ENCODE measurements at regions not wholly inside any gene's neighbourhood (a gene's known extent, or its start where the extent isn't known, plus 50 kb on each side); places are given as distances from the start of the nearest gene placed in this dataset.

GRCh38 chr1:65595724-65596123 lies 175.3 kb downstream of the LEPR start:
- WGBS, 2 experiments (ENCODE audit: extremely low coverage in 2 of 2, insufficient read length in 1 of 2) = no CpG with 5 or more reads among the region's 2 CpGs
- no peaks in the 10 kb centered on the region for H3K4me1 ChIP-seq (ENCODE audit: control insufficient read depth, insufficient read depth, low read length)
- H3K56ac ChIP-seq (ENCODE audit: extremely low read depth, insufficient read depth, low read length) = no peak overlapping the region
- intact Hi-C loops (cut with micrococcal nuclease) = no loop called here
- H3K9me1 ChIP-seq (ENCODE audit: insufficient read depth, low read length) = no peaks in the 10 kb centered on the region
- DNase-seq = no peak
- H3K4me3 ChIP-seq (ENCODE audit: insufficient read depth, low read depth, low read length) = no peak overlapping the region
- no peak overlapping the region for H3K4ac ChIP-seq (ENCODE audit: low read depth, low read length)
- no peak overlapping the region for H2BK15ac ChIP-seq (ENCODE audit: low read depth, low read length)
- no peak overlapping the region for H3K4me2 ChIP-seq (ENCODE audit: low read depth, low read length)
- H4K91ac ChIP-seq (ENCODE audit: insufficient read depth, low read depth, low read length) = no peak overlapping the region
- no peak overlapping the region for H2AK5ac ChIP-seq (ENCODE audit: low read depth, low read length)
- H4K20me1 ChIP-seq (ENCODE audit: insufficient read depth, low read length) = no peaks in the 10 kb centered on the region
- H2BK120ac ChIP-seq (ENCODE audit: low read depth, low read length) = no peak overlapping the region
- no peak overlapping the region for H2AK9ac ChIP-seq (replicated peaks; ENCODE audit: low read depth, low read length, poor library complexity)
- BruUV-seq (replicated peaks) = no TSS peak
- no peak for ATAC-seq (ENCODE audit: low read depth)
- no peak overlapping the region for H4K5ac ChIP-seq (ENCODE audit: low read depth, low read length)
- no peaks in the 10 kb centered on the region for H3K9me3 ChIP-seq (ENCODE audit: control insufficient read depth, insufficient read depth, low read length)
- H2BK5ac ChIP-seq (ENCODE audit: low read depth, low read length, poor library complexity, severe bottlenecking) = no peak overlapping the region
- H3K27ac ChIP-seq (ENCODE audit: insufficient read depth, low read length) = no peak overlapping the region
- no peak overlapping the region for H3K14ac ChIP-seq (replicated peaks; ENCODE audit: low read depth, low read length)
- CTCF ChIA-PET = no interaction called here
- H3K9ac ChIP-seq (ENCODE audit: low read depth, low read length) = no peak overlapping the region
- in situ Hi-C loops (cut with MboI; ENCODE audit: low sequenced_read_pairs) = no loop called here
- no peaks in the 10 kb centered on the region for H3K79me1 ChIP-seq (ENCODE audit: low read depth in 1 of 2, low read length in 2 of 2)
- no peak overlapping the region for H4K8ac ChIP-seq (ENCODE audit: low read depth in 2 of 2, low read length in 2 of 2)
- dilution Hi-C loops (cut with HindIII; ENCODE audit: low sequenced_read_pairs, unreplicated experiment) = no loop called here
- no peak overlapping the region for H3K18ac ChIP-seq (ENCODE audit: low read depth, low read length)
- H3K36me3 ChIP-seq (ENCODE audit: control insufficient read depth, insufficient read depth, low read length) = no peaks in the 10 kb centered on the region
- TF ChIP-seq RAD21 (IDR thresholded peaks at IDR 0.05; ENCODE audit: low read length) (no peak), MAFK (IDR thresholded peaks at IDR 0.05; ENCODE audit: low read depth, low read length) (peak; percentile 60), RCOR1 (IDR thresholded peaks at IDR 0.05; ENCODE audit: insufficient replicate concordance, low read length) (no peak)
- no peak overlapping the region for H2AFZ ChIP-seq (replicated peaks; ENCODE audit: low read length, poor library complexity)
- no peak overlapping the region for H3K23ac ChIP-seq (ENCODE audit: low read depth, low read length)
- no peak overlapping the region for H2BK20ac ChIP-seq (ENCODE audit: low read depth, low read length)
- POLR2A ChIA-PET (ENCODE audit: unreplicated experiment) = no interaction called here
- no peaks in the 10 kb centered on the region for H3K27me3 ChIP-seq (ENCODE audit: control insufficient read depth, insufficient read depth, low read length)
